A673 (cell line): ENCODE measurements at regions not wholly inside any gene's neighbourhood (a gene's known extent, or its start where the extent isn't known, plus 50 kb on each side); places are given as distances from the start of the nearest gene placed in this dataset.

Experiments used
- EZH2 ChIP-seq: fragments of 200-600 bp; sonication (generic); IDR thresholded peaks from 2 replicates; pipeline ENCODE4 v1.6.1; 2017; ENCODE audit warnings: borderline replicate concordance, low read depth, mild to moderate bottlenecking, mixed read lengths, antibody characterized with exemption, low read length; ENCODE audit not compliant: poor library complexity, severe bottlenecking
- TF ChIP-seq, protein P1 (sequence below): fragments of 300-800, 200-600 bp; sonication (generic); conservative IDR thresholded peaks from 2 replicates; pipeline ENCODE4 v1.5.1; 2017; ENCODE audit warnings: low read depth, mild to moderate bottlenecking, antibody characterized with exemption, low read length, moderate library complexity, mixed read lengths

DNA sequence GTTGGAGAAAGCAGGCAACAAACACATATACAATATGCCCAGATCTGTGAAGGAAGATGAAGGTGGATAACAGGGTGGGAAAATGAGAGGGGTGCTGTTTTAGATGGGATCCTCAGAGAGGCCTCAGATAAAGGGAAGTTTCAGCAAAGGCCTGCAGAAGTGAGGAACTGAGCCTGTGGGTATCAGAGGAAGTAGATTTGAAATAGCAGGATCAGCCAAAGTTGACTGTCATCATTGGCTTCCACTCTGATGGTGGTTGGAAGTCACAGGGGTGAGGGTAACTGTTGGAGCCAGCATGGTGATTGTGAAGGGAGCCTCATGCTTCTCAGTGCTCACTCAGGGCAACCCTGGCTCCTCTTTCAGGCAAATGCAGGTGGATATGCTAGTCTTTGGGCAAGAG lies 607.2 kb upstream of the CLINT1 start:
- TF ChIP-seq, protein P1, sequence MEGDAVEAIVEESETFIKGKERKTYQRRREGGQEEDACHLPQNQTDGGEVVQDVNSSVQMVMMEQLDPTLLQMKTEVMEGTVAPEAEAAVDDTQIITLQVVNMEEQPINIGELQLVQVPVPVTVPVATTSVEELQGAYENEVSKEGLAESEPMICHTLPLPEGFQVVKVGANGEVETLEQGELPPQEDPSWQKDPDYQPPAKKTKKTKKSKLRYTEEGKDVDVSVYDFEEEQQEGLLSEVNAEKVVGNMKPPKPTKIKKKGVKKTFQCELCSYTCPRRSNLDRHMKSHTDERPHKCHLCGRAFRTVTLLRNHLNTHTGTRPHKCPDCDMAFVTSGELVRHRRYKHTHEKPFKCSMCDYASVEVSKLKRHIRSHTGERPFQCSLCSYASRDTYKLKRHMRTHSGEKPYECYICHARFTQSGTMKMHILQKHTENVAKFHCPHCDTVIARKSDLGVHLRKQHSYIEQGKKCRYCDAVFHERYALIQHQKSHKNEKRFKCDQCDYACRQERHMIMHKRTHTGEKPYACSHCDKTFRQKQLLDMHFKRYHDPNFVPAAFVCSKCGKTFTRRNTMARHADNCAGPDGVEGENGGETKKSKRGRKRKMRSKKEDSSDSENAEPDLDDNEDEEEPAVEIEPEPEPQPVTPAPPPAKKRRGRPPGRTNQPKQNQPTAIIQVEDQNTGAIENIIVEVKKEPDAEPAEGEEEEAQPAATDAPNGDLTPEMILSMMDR: no peak
- TF ChIP-seq EZH2: no peak
